ENCODE measurements at regions not wholly inside any gene's neighbourhood (a gene's known extent, or its start where the extent isn't known, plus 50 kb on each side); places are given as distances from the start of the nearest gene placed in this dataset.
"Not testable (repeated sequence)": the region's sequence is repeated elsewhere in the genome, so short reads cannot be mapped to it uniquely, and the experiment has no call there.

GRCh38 chr5:89351975-89352374, 469.0 kb upstream of the MEF2C start:
- DNase-seq (ENCODE audit: extremely low spot score, insufficient read length, low read depth) (no peak), FAIRE-seq (no peak)

- no peak for DNase-seq (ENCODE audit: extremely low spot score, insufficient read length, low read depth)
- peak; percentile 9 for FAIRE-seq
These were observed 468.2 kb upstream of the MEF2C start for GRCh38 chr5:89351222-89351621.

- DNase-seq (ENCODE audit: extremely low spot score, insufficient read length, low read depth) (no peak), FAIRE-seq (peak; percentile 39)
These were observed 467.7 kb upstream of the MEF2C start for GRCh38 chr5:89350684-89351083.

GRCh38 chr5:89349246-89349980, 466.4 kb upstream of the MEF2C start:
- DNase-seq (ENCODE audit: extremely low spot score, insufficient read length, low read depth) = no peak
- FAIRE-seq = no peak

GRCh38 chr5:89346573-89346972, 463.6 kb upstream of the MEF2C start:
- no peak for DNase-seq (ENCODE audit: extremely low spot score, insufficient read length, low read depth)
- FAIRE-seq = no peak

GRCh38 chr5:89343666-89344065, 460.7 kb upstream of the MEF2C start:
- peak; percentile 97 for FAIRE-seq
- DNase-seq (ENCODE audit: extremely low spot score, insufficient read length, low read depth) = peak; percentile 32

- FAIRE-seq (peak; percentile 77), DNase-seq (ENCODE audit: extremely low spot score, insufficient read length, low read depth) (no peak)
These were observed 459.3 kb upstream of the MEF2C start for GRCh38 chr5:89342106-89342876.

GRCh38 chr5:89338935-89339334, 456.0 kb upstream of the MEF2C start:
- FAIRE-seq (no peak), DNase-seq (ENCODE audit: extremely low spot score, insufficient read length, low read depth) (no peak)

GRCh38 chr5:89336111-89336510, 453.1 kb upstream of the MEF2C start:
- no peak for FAIRE-seq
- DNase-seq (ENCODE audit: extremely low spot score, insufficient read length, low read depth) = no peak

GRCh38 chr5:89330140-89330539, 447.2 kb upstream of the MEF2C start:
- no peak for DNase-seq (ENCODE audit: extremely low spot score, insufficient read length, low read depth)
- FAIRE-seq = no peak

GRCh38 chr5:89327608-89328007, 444.6 kb upstream of the MEF2C start:
- DNase-seq (ENCODE audit: extremely low spot score, insufficient read length, low read depth) (no peak), FAIRE-seq (no peak)

GRCh38 chr5:89324990-89325389, 442.0 kb upstream of the MEF2C start:
- no peak for FAIRE-seq
- DNase-seq (ENCODE audit: extremely low spot score, insufficient read length, low read depth) = no peak

- FAIRE-seq = peak; percentile 76
These were observed 437.7 kb upstream of the MEF2C start for GRCh38 chr5:89320421-89321277.

GRCh38 chr5:89317838-89318237, 434.9 kb upstream of the MEF2C start:
- FAIRE-seq; DNase-seq (ENCODE audit: extremely low spot score, insufficient read length, low read depth): not testable (repeated sequence)

More at GRCh38 chr5:89320421-89321277, 437.7 kb upstream of the MEF2C start:
- no peak for DNase-seq (ENCODE audit: extremely low spot score, insufficient read length, low read depth)

- DNase-seq (ENCODE audit: extremely low spot score, insufficient read length, low read depth) (no peak), FAIRE-seq (no peak)
These were observed 432.5 kb upstream of the MEF2C start for GRCh38 chr5:89315286-89316100.

GRCh38 chr5:89313804-89314588, 431.0 kb upstream of the MEF2C start:
- peak; percentile 100 for FAIRE-seq
- peak; percentile 14 for DNase-seq (ENCODE audit: extremely low spot score, insufficient read length, low read depth)

GRCh38 chr5:89313044-89313443, 430.1 kb upstream of the MEF2C start:
- no peak for DNase-seq (ENCODE audit: extremely low spot score, insufficient read length, low read depth)

GRCh38 chr5:89309268-89309667, 426.3 kb upstream of the MEF2C start:
- FAIRE-seq (no peak), DNase-seq (ENCODE audit: extremely low spot score, insufficient read length, low read depth) (no peak)

More at GRCh38 chr5:89313044-89313443, 430.1 kb upstream of the MEF2C start:
- peak; percentile 80 for FAIRE-seq

- DNase-seq (ENCODE audit: extremely low spot score, insufficient read length, low read depth) = no peak
- FAIRE-seq = peak; percentile 91
These were observed 425.6 kb upstream of the MEF2C start for GRCh38 chr5:89308606-89309040.
